AG09309 (cell line): ENCODE measurements at regions not wholly inside any gene's neighbourhood (a gene's known extent, or its start where the extent isn't known, plus 50 kb on each side); places are given as distances from the start of the nearest gene placed in this dataset.

ENCODE experiments used
- DNase-seq: peaks from one replicate; pipeline ENCODE4 v3.0.0-alpha.2; 2010; ENCODE audit warnings: low read depth
- H3K4me3 ChIP-seq: 2 replicates; pipeline ENCODE4 v1.5.1; 2011; ENCODE audit warnings: mild to moderate bottlenecking, low read depth, low read length, moderate library complexity; ENCODE audit not compliant: control insufficient read depth
- TF ChIP-seq, protein P1 (sequence below): IDR thresholded peaks from 2 replicates; pipeline ENCODE4 v1.5.1; 2011; ENCODE audit warnings: mild to moderate bottlenecking, low read depth, low read length, inconsistent platforms; ENCODE audit not compliant: insufficient read depth, control insufficient read depth; ENCODE audit errors: missing control alignments

GRCh38 chr5:124883681-124884080, 137.2 kb upstream of the ZNF608 start:
- no peak for DNase-seq
- TF ChIP-seq, protein P1, sequence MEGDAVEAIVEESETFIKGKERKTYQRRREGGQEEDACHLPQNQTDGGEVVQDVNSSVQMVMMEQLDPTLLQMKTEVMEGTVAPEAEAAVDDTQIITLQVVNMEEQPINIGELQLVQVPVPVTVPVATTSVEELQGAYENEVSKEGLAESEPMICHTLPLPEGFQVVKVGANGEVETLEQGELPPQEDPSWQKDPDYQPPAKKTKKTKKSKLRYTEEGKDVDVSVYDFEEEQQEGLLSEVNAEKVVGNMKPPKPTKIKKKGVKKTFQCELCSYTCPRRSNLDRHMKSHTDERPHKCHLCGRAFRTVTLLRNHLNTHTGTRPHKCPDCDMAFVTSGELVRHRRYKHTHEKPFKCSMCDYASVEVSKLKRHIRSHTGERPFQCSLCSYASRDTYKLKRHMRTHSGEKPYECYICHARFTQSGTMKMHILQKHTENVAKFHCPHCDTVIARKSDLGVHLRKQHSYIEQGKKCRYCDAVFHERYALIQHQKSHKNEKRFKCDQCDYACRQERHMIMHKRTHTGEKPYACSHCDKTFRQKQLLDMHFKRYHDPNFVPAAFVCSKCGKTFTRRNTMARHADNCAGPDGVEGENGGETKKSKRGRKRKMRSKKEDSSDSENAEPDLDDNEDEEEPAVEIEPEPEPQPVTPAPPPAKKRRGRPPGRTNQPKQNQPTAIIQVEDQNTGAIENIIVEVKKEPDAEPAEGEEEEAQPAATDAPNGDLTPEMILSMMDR = no peak
- H3K4me3 ChIP-seq = no peak overlapping the region

- no peak for DNase-seq
- TF ChIP-seq, protein P1 = no peak
- no peak overlapping the region for H3K4me3 ChIP-seq
Observed at GRCh38 chr5:124884114-124884513, 137.7 kb upstream of the ZNF608 start.

DNA sequence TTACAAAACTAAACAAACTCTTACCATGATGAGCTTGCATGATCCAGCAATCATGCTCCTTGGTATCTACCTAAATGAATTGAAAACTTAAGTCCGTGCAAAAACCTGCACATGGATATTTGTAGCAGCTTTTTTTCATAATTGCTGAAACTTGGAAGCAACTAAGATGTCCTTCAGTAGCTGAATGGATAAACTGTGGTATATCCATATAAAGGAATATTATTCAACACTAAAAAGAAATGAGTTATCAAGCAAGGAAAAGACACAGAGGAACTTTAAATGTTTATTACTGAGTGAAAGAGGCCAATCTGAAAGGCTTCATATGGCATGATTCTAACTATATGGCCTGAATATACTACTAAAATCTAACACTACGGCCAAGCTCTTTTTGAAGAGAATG, 139.1 kb upstream of the ZNF608 start:
- DNase-seq = no peak
- H3K4me3 ChIP-seq = no peak overlapping the region
- TF ChIP-seq, protein P1 = no peak

- DNase-seq = no peak
- TF ChIP-seq, protein P1 = no peak
- no peak overlapping the region for H3K4me3 ChIP-seq
Observed at GRCh38 chr5:124887223-124887622, 140.8 kb upstream of the ZNF608 start.

DNA sequence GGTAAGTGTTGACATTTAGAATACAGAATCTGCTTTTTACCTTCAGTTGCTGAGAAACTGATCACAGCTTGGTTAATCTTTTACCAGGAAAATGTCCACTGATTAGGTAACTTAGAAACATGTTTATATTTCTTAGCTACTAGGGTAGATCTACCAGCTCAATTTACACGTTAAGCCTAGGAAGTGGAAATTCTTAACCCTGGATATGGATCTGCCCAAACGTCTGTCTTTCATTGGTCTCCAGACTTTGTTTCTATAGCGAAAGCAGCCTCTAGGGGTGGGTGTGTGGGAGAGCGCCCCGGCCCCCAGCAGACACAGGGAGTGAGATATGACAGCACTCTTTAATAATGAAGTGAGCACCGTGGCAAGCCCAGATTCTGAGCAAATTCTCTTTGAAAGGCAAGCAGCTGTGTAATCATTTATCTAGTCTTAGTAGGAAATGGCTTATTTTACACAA, 141.6 kb upstream of the ZNF608 start:
- no peak overlapping the region for H3K4me3 ChIP-seq
- TF ChIP-seq, protein P1 = no peak
- no peak for DNase-seq

DNA sequence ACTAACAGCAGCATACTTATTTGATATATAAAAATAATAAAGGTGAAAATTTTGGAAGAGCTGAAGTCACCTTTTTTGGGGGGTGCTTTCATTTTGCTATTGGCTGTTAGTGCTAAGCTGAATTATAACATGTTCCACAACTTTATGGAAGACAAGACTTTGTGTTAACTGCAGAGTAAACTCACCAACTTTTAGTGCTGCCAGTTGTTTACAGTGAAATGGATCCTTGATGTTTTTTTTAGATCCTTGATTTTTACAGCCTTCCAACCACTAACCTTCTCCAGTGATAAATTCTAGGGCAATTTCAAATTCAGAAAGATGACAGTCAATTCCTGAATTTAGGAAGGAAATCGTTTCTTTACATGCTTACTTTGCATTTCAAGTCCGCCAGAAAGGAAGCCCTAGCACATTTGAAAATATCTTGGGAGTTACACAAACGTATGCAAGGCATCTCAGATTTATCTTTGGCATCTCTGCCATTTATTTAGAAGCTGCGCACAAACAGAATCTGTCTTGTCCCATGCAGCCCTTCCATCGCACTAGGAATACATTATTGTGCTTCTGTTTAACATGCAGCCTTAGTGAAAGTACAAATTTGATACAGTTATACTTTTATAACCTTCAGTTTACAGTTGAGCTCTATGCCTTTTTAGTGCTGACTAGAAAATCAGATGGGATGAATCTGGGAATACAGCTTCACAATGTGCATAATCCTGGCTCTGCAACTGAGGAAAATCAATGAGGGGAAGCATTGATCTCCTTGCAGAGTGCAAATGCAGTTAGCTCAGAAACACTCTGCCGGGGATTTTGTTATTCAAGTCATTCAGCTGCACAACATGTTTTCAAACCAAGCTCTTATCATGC, 142.4 kb upstream of the ZNF608 start:
- no peak overlapping the region for H3K4me3 ChIP-seq
- no peak for DNase-seq
- TF ChIP-seq, protein P1 = no peak
